ENCODE measurements at regions not wholly inside any gene's neighbourhood (a gene's known extent, or its start where the extent isn't known, plus 50 kb on each side); places are given as distances from the start of the nearest gene placed in this dataset.
A peak's percentile ranks its signal among the peaks of the same experiment; 100 is the strongest.

DNA sequence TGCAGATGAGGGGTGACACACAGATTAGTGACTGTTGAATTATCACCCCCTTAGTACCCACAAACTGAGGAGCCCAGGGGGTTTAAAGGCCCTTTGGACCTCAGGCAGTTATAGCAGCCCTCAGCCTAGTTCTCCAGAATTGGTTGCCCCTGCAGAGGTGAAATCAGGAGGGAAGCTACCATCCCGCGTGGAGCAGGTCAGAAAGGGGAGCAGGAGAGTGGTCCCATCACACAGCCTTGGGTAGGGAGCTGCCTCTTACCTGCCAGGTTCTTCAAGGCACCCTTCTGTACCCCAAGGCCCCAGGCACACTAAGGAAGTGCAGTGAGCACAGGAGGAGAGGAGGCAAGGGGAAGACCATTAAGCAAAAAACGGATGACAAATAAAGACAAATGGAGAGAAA lies 121.2 kb upstream of the TNR start:
- DNase-seq, result no peak

DNA sequence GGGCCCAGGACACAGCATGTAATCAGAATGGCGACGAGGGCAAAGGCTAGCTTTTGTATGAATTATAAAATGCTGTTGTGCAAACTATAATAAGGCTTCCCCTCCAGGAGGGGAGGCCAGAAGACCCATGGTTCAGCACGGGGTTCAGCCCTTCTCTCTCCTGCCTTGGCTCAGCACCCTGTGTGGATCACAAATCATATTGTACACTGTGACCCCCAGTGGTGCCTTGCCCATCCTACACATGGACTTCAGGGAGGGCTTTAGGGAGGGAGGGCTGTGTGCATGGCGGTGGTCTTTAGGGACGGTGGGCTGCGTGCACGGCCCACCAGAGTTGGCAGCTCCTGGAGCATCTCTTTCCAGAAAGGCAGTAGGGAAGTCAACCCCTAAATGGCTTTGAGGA lies 120.8 kb upstream of the TNR start:
- DNase-seq, result no peak

DNA sequence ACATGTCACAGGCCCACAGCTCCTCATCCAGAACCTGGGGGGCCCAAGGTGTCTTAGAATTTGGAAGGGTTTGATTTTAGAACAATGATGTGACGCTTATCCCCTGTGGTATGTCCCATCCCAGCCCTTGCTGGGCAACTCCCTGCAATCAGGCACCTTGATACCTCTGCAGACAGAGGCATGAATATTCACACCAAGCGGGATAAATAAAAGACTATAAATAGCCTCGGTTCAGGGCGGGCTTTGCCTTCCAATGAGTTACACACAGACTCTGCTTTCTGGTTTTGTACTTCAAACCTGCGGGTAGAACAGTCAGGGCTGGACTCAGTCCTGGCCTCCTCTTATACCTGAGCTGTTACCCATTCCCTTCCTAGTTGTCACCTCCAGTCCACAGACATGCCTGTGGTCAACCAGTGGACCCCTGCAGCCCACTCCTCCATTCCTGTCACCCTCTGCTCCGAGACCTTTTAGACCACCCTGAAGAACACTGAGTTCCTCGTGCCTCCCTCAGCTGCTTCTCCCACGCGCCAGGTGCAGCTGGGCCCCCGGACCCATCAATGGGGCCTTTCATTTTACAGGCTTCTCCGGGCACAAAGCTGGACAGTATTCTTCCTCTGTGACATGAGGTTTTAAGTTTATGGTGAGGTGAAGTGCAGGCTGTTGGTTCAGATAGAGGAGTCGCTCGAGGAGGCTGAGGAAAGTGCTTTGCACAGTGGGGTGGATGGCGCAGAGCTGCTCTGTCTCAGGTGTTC lies 120.1 kb upstream of the TNR start:
- DNase-seq, result no peak

DNA sequence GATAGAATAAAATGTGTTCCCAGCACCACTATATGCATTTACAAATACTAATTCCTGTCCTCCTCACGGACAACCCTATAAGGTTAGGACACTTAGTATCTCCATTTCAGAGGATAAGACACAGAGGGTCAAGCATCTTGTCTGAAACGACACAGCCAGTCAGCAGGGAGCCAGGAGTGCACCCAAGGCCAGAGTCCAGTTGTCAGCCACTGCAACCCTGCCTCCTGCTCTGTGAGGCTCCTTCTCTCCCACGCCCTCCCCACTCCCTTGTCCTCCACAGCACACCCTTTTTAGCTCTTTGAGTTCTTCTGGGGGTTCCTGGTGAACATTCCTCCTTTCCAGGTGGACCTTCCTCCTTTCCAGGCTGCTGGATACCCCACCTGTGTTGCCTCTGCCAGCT lies 119.0 kb upstream of the TNR start:
- DNase-seq, result no peak

DNA sequence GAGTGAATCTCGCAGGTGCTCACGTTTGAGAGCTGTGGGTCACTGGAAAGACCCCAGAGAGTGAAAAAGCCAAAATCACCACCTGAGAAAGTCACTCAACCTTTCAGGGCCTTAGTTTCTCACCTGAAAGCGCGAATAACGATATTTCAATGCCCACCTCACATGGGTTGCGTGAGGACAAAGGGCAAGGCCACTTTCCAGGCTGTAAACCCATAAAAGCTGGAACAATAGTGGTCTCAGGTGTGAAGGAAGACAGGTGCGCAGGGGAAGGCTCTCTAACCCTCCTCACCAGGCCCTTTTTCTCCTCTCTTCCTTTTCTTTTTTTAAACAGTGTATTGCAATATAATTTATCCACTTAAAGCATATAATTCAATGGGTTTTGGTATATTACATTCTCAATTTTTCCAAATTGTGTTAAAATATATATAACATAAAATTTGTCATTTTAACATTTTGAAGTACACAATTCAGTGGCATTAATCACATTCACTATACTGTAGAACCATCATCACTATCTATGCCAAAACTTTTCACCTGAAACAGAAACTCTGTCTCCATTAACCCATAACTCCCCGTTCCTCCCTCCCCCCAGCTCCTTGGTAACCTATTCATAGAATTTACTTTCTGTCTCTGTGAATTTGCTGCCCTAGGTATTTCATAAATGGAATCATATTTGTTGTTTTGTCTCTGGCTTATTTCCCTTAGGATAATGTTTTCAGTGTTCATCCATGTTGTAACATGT lies 118.4 kb upstream of the TNR start:
- DNase-seq, result no peak

DNA sequence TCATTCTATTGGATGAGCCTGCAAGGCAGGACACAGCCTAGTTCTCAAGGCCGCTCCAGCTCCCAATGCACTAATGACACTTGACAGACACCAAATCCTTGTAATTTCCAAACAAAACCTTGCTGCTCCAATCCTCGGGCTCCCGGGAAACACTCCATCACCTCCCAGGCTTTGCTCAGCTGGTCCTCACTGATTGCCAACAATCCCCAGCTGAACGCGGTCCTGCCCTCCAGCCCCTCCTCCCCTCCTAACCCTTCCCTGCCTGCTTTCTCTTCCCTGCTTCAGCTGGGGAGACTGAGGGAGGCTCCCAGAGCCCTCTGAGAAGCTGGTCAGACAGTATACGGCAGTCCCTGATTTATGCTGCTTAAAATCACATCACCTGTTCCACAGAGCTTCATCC lies 114.4 kb upstream of the TNR start:
- DNase-seq, result no peak

DNA sequence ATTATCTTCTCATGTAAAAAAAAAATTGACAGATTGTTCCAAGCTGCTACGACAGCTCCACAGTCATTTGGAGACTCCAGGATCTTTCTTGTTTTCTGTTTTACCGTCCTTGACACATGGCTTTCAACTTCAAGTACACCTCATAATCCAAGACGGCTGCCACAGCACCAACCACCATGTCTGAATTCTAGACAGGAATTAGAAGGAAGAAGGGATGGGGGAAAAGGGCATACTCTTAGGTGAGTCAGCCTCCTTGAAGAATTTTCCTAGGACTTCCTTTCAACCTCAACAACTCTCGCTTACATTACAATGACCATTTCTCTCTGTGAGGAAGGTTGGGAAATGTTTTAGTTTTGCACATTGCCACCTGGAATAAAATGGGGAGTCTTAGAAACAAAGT lies 110.3 kb upstream of the TNR start:
- DNase-seq, result no peak

DNA sequence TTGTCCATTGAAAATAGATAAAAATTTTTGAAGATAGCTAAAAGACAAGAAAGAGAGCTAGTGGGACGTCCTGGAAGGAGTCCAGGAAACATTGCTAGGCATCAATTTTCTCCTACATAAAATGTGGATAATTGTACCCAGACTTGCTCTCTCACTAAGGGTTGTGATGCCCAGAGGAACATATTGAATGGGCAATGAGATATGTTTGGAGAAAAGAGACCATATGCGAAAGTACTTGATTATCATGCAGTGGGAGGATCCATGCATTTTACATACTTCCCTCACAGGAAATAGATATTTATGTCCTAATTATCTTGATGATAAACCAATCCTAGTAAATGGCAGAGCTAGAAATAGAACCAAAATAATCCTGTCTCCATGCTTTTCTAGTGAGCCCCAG lies 108.4 kb upstream of the TNR start:
- no peak for DNase-seq

DNA sequence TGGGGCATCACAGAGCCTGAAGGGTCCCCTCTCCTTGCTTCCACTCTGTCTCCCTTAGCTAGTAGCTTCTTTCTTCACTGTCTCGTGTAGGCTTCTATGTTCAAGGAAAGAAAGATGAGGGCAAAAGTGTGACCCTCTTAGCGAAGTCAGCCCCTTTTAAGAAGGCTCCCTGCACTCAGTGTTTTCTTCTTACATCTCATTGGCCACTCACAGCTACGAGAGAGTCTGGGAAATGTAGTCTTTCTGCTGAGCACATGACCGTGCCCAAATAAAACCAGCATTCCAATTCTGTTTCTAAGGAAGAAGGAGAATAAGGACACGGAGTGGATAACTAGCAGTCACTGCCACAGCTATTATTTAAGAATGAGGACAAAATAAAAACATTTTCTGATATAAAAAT lies 104.9 kb upstream of the TNR start:
- DNase-seq, result no peak

DNA sequence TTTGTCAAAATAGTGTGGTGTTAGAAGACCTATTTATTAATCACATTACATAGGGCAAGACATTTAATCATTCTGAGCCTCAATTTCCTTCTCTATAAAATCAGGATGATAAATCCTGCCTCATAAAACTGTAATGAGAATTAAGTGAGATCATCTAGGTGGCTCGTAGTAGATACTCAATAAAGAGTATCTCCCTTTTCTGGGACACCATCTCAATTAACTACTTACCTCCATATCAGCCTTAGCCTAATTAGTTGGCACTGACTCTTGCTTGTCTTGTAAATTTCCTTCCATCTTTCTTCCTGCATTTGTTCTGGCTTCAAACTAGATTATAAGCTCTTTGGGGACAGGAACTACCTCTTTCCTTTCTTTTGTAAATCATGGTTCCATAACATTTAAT lies 102.6 kb upstream of the TNR start:
- DNase-seq, result no peak

DNA sequence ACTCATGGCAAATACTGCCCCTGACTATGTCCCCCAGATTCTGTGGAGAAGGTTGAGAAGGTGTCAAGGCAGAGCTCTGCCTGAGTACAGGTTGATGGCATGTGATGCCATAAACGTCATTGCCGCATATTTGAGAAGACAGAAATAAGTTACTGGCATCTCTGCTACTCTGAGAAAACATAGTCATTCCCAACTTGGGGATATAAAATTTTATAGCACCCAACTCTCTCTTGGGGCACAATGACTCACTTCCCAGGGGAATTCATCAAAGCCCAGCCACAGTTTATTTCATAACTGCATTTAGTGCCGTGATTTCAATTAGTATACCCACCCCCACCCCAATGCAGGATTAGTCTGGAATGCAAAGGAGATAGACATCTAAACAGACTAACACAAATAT lies 101.9 kb upstream of the TNR start:
- DNase-seq, result no peak

DNA sequence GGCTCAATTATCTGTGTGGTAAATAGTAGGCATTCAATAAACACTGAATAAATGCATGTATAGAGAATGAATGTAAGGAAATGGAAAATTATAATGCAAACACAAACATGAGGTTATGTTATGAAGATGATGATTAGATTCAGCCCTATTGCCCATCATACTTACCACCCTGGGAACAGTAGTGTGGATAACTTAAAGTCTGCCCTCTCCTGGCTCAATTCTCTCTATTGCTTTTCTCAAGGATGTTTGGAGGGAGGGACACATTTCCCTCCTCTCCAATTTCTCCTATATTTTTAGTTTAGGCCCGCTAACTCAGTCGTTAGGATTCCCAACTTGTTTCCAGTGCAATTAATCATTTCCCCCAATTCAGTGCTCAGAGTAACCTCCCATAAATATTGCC lies 101.5 kb upstream of the TNR start:
- DNase-seq, result no peak

DNA sequence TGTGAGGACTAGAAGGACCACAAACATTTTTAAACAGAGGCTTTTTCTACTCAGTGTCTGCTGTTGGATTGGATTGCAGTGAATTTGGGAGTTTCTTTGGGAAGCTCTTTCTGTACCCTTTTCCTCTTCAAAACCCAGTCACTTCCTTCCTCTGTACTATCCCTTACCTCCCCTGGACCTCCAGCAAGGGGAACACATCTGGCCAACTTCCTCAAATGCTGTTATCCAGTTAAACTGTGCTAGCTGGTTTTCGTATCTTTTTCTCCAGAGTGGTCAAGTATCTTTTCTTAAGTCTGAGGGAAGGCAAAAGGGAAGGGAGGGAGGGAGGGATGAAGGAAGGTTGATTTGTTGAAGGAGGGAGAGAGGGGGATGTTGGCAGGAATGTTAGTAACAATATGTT lies 99.2 kb upstream of the TNR start:
- no peak for DNase-seq

DNA sequence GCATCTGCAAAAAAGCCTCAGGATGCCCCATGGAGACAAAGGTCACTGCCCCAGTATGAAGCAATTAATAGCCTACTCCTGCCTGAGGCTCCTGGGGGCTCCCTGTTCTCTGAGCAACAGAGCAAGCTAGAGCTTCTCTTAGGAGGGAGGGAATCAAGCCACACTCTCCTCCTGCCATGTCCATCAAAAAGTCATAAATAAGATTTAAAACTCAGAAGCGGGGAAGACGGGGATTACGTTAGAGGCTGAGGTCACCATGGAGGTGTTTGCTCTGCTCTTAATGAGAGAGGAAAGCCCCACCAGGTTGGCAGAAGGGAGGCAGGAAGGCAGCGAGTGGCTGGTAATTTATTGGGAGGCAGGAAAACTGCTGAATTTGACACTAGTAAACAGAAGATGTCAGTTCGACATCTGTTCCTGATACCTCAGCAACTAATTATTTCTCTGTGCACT lies 98.4 kb upstream of the TNR start:
- DNase-seq, result no peak

DNA sequence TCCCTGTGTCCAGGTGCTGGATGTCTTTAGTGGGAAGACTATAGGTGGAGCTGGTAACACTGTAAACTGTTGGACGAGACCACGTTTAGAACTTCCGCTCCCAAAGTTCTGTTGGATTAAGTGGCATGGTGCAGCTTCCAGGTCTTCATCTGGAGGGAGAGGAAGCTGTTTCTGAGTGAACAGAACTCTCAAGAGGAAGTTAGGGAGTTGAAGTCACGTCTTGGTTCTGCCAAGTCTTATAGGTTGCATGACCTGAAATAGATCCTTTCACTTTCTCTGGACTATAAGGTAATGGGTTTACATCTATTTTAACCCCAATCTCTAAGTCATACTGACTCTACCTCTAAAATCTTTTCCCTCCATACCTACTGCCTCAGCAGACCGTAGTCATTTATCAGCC lies 97.4 kb upstream of the TNR start:
- no peak for DNase-seq

DNA sequence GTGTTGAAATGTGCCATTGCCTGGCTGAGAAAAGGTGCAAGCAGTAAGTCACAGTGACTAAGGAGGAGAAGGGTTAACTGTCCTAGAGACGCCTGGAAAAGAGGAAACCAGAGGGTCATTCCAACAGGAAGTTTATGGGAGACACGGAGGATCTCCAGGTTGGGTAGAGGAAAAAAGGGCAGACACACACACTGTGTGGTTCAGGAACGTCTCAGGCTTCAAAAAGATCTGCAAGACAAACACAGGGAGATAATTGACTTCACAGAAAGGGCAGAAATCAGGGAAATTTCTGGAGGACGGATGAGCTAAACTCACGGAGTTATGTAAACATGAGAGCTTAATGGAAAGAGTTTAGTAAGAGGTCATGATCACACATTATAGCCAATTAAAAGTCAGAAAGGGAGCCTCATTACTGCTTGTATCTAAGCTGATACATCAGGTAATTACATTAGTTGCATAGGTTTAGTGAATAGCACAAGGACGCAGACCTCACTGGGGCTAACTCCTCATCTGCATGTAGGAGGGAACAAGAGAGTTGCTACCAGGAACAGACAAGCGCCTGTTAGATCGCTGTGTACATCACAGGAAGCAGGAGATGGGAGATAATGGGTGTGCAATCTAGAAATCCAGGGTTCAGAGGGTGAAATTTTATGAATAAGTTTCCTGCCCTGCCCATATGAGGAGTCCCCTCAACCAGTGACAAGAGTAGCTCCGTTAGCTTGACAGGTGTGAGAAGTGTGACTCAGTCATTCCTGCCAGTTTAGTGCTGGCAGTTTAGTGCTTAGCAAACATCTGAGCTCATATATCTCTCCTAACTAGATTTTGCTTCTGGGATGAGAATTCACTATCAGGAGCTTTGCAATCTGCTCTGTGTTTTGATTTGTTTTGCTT lies 96.6 kb upstream of the TNR start:
- no peak for DNase-seq

DNA sequence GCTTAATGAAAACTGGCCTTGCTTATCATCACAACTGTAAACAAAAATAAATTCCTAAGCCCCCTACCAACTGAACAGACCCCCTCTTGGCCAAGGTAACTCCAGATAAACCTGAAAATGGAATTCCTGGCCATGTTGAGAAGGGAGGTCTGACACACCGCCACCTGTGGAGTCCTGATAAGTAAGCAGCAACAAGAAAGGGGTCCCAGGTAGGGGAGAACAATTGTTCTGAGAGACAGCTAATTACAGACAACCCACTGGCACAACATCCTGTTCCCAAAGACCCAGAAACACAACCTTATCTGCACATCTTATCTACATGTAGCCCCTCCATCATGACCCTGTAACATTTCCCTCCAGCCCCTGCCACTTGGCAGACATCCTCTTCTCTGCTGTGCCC lies 91.2 kb upstream of the TNR start:
- DNase-seq, result no peak

DNA sequence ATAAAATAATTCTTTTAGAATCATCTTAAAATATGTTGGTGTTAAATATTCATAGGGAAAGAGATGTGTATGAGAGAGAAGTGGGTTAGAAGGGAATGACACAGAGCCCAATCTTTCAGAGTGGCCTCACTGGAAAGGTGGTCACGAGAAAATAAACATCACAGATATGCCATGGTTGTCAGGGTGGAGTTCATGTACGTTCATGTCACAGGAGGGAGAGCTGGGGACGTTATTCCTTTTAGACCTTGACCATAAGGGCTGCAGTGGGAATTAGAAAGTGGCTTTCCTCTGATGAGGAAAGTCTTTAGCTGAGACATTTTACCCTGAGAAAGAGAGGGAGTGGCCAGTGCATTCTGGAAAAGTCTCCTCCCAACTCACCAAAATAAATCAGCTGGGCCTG lies 90.6 kb upstream of the TNR start:
- no peak for DNase-seq

DNA sequence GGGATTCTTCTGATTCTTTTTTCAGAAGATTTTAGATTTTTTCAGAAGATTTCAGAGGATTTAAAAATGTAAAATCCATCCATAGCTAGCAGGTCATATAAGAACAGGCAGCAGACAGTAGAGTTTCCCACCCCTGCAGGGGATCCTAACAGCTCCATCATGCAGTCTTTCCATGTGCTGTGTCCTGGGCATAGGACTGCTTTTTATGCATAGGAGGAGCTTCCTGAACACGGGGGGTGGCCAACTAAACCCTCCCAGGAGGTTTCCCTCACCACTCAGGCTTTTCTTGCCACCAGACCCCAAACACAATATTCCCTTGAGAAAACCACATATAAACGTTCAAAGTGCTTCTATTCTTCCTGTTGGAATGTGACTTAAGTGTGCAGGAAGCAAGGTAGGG lies 90.1 kb upstream of the TNR start:
- no peak for DNase-seq

DNA sequence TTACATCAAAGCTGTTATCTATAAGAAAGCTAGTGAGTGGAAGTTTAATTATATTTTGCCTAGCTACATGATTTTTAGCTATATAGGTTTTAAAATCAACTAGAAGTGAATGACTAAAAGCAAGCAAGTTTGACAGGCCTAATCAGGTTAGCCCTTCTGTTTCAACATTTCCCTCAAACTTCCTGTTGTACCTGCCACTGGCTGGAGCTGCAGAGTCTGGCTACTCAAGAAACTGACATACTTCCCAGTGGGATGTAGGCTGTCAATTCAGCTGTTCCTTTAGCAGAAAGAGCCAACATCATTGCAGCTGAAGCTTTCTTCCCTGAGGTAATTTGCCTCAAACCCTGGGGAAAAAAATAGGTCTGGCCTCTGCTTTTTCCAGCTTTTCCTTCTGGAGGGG lies 87.1 kb upstream of the TNR start:
- no peak for DNase-seq

DNA sequence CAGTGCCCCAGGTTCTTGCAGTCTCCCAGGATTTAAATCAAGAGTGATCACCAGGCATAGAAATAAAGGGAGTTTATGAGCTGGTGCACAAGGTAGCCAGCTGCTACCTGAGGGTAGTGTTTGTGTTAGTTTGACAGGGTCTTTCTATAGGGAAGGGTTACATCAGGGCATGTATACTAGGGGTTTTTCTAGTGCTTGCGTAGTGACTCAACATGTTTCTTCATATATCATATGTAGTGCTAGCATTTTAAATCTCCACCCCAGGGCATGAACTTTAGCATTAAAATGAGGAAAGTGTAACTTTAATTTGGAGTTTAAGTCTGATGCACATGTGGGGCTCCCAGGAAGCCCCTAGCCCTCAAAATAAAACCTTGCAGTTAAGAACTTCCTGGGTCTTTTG lies 86.5 kb upstream of the TNR start:
- no peak for DNase-seq

DNA sequence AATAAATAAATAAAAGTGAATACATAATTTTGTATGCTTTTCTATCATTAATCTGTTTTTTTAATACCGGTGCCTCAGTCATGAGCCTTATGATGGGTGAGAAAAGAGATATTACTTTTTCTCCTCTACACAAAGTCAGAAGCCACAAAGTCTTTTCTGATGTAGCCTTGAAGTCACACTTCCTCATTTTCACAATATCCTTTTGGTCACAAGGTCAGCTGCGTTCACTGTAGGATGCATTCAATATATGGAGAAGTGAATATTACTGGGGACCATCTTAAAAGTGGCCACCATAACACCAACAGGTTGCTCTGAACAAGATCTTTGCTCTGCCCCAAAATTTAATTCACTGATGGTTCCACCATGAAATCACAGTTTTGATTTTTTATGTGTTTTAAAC lies 83.3 kb upstream of the TNR start:
- DNase-seq, result no peak

DNA sequence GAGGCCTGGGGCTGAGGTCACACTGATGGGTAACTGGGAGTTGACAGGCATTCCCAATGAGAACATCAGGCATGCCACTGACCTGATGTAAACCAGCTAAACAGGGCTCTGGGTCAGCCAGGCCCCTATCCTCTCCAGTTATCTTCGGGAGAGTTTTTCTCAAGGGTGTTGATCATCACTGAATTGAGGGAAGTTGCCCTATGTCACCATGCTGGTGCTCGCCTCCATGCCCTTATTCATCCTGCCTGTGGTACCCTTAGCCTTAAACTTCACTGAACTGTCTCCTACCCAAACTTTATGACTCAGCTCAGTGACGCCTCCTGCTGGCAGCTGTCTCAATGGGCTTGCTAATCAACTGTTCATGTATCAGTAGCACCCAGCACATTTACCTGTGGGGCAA lies 80.7 kb upstream of the TNR start:
- peak; percentile 7 for DNase-seq

DNA sequence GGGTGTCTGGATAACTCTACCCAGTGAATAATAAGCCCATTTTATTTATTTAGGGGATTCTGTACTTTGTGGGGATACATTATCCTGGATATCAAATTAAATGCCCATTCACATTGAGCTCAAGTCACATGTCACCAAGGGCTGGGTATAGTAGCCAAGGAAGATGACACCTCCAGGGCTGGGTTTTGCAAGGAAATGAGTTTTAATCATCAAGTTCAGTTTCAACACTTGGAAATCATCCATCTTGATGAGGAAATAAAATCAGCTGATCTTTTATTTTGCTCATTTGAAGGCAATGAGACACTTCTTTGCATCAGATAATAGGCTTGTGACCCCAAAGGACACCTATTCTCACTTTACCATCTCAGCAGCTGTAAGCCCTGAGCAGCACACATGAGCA lies 80.0 kb upstream of the TNR start:
- no peak for DNase-seq

All from stimulated activated CD4-positive, alpha-beta T cell treated with anti-CD3 and anti-CD28 coated beads, Interleukin-4, amount 100 ng/mL, for 24 hours (primary cell).